ENCODE measurements at regions not wholly inside any gene's neighbourhood (a gene's known extent, or its start where the extent isn't known, plus 50 kb on each side); places are given as distances from the start of the nearest gene placed in this dataset.
"Not testable (repeated sequence)": the region's sequence is repeated elsewhere in the genome, so short reads cannot be mapped to it uniquely, and the experiment has no call there.

DNA sequence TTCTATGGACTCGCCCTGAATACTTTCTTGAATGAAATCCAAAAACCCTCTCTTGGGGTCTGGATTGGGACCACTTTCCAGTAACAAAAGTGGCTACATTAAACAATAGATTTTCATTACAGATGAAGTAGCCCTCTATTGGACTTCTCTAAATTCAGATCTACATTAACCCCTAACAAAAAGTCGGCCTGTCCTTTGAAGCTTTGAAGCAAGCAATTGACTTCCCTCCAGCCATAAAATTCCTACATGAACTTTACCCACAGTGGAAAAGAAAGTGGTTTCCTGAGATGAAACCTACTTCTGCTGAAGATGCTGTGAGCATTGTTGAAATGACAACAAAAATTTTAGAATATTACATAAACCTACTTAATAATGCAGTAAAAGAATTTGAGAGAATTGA, 967.1 kb upstream of the ROBO1 start:
- DNase-seq (ENCODE audit: low read depth): no peak

- no peak for DNase-seq (ENCODE audit: low read depth)
Observed at GRCh38 chr3:80734483-80734882, 966.7 kb upstream of the ROBO1 start.

DNA sequence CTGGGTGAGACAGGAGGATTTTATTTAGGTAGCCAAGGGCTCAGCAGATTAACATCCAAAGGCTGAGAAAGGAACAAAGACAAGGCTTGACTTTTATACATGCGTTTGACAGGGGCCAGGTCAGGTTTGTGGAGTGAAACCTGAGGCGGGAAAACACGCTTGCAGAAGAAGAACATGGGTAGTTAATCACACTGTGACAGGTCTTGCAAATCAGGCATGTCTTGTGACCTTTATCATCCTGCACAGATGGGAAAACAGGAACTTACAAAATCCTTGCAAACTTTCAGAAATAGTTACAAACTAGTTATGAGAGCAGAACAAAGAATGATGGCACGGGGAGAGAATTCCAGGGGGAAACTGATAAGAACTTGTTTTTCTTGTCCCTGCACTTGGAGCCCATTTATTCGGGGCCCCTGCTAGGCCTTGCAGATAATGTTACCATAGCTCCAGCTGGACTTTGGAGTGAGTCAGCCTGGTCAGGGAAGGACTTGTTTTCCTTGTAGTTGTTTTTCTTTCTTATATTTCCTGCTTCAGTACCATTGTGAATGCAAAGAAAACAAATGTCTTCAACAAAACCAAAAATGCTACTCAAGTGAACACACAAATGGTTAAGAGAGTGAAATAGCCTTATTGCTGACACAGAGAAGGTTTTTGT, 965.9 kb upstream of the ROBO1 start:
- no peak for DNase-seq (ENCODE audit: low read depth)

DNA sequence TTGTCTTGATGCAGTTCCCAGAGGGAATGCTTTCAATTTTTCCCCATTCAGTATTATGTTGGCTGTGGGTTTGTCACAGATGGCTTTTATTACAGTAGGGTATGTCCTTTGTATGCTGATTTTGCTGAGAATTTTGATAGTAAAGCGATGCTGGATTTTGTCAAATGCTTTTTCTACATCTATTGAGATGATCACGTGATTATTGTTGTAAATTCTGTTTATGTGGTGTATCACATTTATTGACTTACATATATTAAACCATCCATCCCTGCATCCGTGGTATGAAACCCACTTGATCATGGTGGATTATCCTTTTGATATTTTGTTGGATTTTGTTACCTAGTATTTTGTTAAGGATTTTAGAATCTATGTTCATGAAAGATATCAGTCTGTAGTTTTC, 959.8 kb upstream of the ROBO1 start:
- not testable (repeated sequence) for DNase-seq (ENCODE audit: low read depth)

GRCh38 chr3:80709597-80710322, 942.0 kb upstream of the ROBO1 start:
- DNase-seq (ENCODE audit: low read depth): not testable (repeated sequence)

DNA sequence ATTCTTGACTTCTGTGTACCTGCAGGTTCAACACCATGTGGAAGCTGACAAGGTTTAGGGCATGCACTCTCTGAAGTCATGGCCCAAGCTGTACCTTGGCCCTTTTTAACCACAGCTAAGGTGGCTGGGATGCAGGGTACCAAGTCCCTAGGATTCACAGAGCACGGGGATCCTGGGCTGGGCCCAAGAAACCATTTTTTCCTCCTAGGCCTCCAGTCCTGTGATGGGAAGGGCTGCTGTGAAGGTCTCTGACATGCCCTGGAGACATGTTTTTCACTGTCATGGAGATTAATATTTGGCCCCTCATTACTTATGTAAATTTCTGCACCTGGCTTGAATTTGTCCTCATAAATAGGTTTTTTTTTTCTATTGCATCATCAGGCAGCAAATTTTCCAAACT, 937.5 kb upstream of the ROBO1 start:
- no peak for DNase-seq (ENCODE audit: low read depth)

DNA sequence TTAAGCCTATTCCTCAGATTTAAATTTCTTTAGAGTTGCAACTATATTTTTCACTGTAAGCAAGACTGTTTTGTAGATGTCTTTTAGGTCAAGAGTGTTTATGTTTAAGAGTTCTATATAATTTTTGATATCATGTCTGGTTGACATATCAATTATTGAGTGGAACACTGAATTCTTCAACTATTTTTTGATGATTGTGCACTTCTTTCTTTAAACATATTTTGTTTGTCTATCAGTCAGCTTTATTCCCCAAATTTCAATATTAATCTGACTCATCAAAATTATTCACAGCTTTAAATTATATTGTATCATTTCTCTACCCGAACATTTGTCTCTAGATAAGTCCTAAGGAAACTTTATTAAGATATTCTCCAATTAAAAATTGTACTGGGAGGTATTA, 933.6 kb upstream of the ROBO1 start:
- DNase-seq (ENCODE audit: low read depth): no peak

DNA sequence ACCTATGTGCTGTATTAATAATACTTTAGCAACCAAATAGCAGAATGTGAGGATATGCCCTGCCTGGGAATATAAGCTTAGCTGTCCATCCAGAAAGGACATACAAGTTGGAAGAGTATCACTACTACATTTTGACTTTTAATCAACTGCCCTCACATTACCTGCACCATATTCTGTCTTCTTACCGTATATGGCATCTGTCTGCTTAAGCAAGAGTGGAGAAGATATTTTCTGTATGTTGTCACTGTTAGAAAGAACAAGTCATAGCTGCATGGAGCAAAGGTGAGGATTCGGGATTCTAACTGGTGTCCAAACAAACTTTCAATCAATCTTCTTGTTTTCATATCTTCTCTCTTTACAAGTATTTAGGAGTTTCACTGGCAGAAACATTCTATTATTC, 929.5 kb upstream of the ROBO1 start:
- no peak for DNase-seq (ENCODE audit: low read depth)

GRCh38 chr3:80696280-80696679, 928.5 kb upstream of the ROBO1 start:
- DNase-seq (ENCODE audit: low read depth): no peak

GRCh38 chr3:80688814-80689213, 921.0 kb upstream of the ROBO1 start:
- no peak for DNase-seq (ENCODE audit: low read depth)

GRCh38 chr3:80682951-80683350, 915.2 kb upstream of the ROBO1 start:
- DNase-seq (ENCODE audit: low read depth): no peak

DNA sequence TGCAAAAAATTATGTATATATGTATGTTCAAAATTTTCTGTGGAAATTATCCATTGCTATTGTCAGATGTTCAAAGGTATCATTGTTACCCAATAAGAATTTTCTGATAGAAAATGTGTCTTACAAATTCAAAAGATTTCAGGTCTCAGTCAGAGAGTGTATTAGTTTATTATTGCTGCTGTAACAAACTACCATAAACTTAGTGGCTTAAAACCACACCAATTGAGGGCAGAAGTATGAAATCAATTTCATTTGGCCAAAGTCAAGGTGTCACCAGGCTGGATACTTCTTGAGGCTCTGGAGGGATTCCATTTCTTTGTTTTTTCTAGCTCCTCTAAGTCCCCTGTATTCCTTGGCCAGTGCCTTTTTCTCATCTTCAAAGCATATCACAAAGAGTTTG, 914.4 kb upstream of the ROBO1 start:
- DNase-seq (ENCODE audit: low read depth): no peak

- no peak for DNase-seq (ENCODE audit: low read depth)
Observed at GRCh38 chr3:80677796-80678195, 910.0 kb upstream of the ROBO1 start.

DNA sequence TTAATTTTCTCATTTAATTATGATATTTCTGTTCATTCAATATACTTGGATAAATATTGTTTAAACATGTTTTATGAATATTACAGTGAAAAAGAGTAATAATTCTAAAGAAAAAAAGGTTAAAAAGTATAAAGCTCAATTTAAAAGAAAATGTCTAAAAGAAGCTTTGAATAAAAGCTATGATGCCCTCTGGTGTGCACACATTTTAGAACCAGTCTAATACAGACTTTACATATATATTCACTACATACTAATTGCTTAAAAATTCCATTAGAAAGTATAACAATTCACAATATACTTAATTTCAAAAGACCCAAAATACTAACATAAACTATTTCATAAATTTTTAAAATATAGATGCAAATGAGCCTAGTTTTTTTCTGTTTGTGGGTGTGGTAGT, 909.1 kb upstream of the ROBO1 start:
- DNase-seq (ENCODE audit: low read depth): no peak

- DNase-seq (ENCODE audit: low read depth): no peak
Observed at GRCh38 chr3:80676261-80676660, 908.5 kb upstream of the ROBO1 start.

DNA sequence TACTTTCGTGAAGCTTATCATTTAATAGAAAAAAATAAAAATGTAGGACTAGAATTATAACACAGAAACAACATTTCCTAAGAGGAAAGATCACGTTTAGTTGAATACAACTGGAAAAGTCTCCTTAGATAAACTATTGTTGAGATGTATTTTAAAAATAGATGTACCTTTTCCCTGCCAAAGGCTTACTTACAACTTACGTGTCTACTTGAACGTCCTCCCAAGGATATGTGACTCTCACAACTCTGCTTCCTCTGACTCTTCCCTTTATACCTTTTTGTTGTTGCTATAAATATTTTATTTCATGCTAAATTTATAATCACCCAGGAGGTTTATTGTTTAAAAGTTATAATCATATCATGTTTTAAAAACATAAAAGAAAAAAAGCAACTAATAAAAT, 908.0 kb upstream of the ROBO1 start:
- no peak for DNase-seq (ENCODE audit: low read depth)

DNA sequence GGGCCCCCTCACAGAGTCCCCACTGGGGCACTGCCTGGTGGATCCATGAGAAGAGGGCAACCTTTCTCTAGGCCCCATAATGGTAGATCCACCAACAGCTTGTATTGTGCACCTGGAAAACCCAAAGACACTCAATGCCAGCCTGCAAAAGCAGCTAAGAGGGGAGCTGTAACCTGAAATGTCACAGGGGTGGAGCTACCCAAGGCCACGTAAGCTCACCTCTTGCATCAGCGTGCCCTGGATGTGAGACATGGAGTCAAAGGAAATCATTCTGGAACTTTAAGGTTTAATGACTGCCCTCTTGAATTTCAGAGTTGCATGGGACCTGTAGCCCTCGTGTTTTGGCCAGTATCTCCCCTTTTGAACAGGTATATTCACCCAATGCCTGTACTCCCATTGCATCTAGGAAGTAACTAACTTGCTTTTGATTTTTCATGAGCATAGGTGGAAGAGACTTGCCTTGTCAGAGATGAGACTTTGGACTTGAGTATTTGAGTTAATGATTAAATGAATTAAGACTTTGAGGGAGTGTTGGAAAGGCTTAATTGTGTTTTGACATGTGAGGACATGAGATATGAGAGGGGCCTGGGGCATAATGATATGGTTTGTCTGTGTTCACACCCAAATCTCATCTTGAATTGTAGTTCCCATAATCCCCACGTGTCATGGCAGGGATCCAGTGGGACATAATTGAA, 900.9 kb upstream of the ROBO1 start:
- no peak for DNase-seq (ENCODE audit: low read depth)

DNA sequence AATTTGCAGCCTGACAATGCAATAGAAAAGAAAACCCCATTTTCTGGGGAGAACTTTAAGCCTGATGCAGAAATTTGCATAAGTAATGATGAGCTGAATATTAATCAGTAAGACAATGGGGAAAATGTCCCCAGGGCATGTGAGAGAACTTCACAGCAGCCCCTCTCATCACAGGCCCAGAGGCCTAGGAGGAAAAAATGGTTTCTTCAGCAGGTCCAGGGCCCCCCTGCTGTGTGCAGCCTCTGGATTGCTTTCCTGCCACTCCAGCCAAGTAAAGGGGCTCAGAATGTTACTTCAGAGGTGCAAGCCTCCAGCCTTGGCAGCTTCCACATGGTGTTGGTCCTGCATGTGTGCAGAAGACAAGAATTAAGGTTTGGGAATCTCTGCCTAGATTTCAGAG, 900.3 kb upstream of the ROBO1 start:
- DNase-seq (ENCODE audit: low read depth): no peak

DNA sequence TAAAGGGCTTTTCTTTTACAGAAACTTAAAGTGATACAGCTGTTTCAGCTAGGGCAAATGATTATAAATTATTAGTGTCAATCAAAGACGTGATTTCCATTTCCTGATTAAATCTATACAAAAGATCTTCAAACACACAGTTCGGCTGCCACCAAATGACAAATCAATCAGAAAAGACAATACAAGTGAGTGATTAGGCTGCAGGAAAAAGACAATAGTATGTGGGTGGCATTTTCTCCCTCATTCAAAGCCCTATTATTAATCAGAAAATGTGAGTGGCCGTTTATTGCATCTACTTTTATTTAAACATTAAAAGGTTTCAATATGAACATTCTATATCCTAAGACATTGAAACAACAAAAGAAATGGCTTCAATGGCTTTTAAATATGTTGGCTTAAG, 895.6 kb upstream of the ROBO1 start:
- no peak for DNase-seq (ENCODE audit: low read depth)

DNA sequence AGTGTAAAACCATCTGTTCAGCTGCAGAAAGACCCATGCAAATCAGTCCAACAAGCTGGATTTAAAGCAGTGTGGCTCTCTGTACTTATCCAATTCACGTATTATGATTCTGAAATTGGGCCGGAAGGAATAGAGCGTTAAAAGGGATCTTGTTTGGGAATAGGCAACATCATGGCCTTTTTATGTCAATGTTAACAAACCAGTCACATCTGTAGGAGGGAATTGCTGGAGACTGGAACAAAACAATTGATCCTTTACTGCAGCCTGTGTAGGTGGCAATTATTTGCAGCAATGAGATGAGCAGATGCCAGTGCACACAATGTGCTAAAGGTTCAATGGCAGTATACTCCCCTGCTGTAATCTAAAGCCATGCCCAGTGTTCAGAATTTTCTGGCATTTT, 887.4 kb upstream of the ROBO1 start:
- DNase-seq (ENCODE audit: low read depth): no peak

DNA sequence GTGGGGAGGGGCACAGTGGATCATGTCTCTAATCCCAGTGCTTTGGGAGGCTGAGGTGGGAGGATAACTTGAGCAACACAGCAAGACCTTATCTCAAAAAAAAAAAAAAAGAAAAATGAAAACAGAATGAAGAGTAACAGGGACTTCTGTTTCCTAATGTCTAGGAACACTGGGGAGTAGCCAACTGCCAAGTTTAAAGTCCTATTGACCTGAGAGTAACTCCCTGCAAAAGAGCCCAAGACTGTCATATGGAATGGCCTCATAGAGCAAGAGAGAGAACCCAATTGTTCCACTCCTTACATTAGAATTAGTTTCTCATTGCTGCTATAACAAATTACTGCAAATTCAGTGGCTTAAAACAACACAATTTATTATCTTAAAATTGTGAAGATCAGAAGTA, 881.4 kb upstream of the ROBO1 start:
- no peak for DNase-seq (ENCODE audit: low read depth)

DNA sequence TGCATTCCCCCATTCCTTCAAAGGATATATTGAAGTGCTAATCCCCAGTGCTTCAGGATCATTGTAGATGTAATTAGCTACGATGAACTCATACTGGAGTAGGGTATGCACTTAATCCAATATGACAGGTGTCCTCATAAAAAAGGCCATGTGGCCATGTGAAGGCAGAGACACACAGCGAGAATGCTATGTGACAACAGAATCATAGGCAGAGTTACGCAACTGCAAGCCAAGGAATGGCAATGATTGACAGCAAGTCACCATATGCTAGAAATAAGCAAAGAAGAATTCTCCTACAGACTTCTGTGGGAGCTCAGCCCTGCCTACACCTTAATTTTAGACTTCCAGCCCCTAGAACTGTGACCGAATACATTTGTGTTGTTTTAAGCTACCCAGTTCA, 875.6 kb upstream of the ROBO1 start:
- DNase-seq (ENCODE audit: low read depth): no peak
